ENCODE measurements at regions not wholly inside any gene's neighbourhood (a gene's known extent, or its start where the extent isn't known, plus 50 kb on each side); places are given as distances from the start of the nearest gene placed in this dataset.

DNA sequence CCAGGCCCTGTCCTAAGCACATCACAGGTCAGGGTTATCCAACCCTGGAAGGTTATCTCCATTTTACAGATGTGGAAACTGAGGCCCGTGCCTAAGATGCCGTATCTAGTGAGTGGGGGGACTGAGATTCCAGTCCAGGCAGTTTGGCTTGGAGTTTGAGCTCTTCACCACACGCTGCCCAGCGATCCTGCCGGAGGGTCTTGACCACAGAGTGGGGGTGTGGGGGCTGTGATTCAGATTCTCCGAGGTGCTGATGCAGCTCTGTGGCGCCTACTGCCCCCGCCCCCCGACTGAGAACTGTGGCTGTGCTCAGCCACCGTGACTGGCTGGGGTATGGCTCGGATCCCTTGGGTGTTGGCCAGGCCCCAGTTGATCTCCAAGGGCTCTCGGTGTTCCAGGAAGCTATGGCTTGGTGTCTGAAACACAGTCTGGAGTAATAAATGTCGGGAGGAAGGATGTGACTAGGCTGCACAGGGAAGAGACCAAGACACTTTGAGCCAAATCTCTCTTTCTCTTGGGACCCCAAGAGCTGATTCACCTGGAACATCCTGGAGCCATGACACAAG, 60.6 kb upstream of the RASD2 start:
- TF ChIP-seq, protein P1, sequence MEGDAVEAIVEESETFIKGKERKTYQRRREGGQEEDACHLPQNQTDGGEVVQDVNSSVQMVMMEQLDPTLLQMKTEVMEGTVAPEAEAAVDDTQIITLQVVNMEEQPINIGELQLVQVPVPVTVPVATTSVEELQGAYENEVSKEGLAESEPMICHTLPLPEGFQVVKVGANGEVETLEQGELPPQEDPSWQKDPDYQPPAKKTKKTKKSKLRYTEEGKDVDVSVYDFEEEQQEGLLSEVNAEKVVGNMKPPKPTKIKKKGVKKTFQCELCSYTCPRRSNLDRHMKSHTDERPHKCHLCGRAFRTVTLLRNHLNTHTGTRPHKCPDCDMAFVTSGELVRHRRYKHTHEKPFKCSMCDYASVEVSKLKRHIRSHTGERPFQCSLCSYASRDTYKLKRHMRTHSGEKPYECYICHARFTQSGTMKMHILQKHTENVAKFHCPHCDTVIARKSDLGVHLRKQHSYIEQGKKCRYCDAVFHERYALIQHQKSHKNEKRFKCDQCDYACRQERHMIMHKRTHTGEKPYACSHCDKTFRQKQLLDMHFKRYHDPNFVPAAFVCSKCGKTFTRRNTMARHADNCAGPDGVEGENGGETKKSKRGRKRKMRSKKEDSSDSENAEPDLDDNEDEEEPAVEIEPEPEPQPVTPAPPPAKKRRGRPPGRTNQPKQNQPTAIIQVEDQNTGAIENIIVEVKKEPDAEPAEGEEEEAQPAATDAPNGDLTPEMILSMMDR (IDR thresholded peaks at IDR 0.05; ENCODE audit: insufficient read depth, low read depth, low read length): no peak
- POLR2A ChIA-PET: interaction anchor here (0.6 kb wide), 1 partner anchor 17 kb away, joined by 3 read pairs; no protein-coding TSS in a partner anchor

DNA sequence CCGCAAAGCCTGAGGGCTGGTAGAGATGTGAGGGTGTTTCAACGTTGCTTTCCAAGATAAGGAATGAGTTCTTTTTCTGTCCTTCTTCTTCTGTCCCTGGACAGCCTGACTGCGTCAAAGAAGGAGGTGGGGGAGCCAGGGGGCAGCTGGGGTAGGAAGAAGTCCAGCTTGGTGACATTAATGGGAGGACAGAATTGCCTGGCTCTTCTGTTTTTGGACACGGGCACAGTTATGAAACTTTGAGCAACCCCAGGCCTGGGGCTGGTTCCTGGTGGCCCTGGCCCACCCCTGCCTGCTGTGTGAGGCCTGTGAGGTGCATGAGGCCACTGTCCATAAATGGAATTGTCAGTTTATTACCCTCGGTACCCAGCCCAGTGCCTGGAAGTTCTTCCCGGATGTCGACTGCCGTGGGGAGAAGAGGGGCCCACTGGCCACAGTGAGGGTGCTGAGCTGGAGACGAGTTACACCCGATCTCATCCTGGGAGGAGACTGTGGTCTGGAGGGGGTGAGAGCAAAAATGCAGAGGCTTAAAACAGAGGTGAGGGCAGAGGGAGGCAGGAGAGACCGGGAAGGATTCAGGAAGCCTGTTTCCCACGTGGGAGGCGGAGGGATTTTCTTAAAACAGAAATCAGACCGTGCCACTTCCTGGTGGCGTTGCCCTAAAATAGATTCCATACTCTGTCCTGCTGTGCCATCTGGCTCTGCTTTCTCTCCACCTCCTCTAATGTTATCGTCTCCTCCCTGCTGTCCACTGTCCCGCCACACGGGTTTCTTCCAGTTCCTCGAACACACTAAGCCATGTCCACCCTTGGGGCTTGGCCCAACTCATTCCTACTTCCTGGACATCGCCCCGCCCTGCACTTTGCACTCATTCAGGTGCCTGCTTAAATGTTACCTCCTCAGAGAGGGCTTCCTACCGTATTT, 59.7 kb upstream of the RASD2 start:
- H3K4me3 ChIP-seq (ENCODE audit: low read depth, low read length): no peak overlapping the region
- no peaks in the 10 kb centered on the region for H3K36me3 ChIP-seq (ENCODE audit: control insufficient read depth, insufficient read depth, low read length)
- DNase-seq (ENCODE audit: low read depth): no peak
- TF ChIP-seq, protein P1 (IDR thresholded peaks at IDR 0.05; ENCODE audit: insufficient read depth, low read depth, low read length): no peak
- POLR2A ChIA-PET: interaction anchor here (0.6 kb wide), 1 partner anchor 16 kb away, joined by 3 read pairs; no protein-coding TSS in a partner anchor
- CTCF ChIA-PET: interaction anchor here (1.0 to 1.4 kb wide), 4 partner anchors 8 to 50 kb away, joined by 3 to 4 read pairs (median 4); no protein-coding TSS in a partner anchor
- H3K27me3 ChIP-seq (ENCODE audit: control insufficient read depth, insufficient read depth, low read length): no peaks in the 10 kb centered on the region

More for the DNA sequence above, 60.6 kb upstream of the RASD2 start:
- DNase-seq (ENCODE audit: low read depth): no peak
- H3K27me3 ChIP-seq (ENCODE audit: control insufficient read depth, insufficient read depth, low read length): no peaks in the 10 kb centered on the region
- CTCF ChIA-PET: interaction anchor here (0.9 to 1.4 kb wide), 5 partner anchors 9 to 49 kb away, joined by 3 to 4 read pairs (median 3); no protein-coding TSS in a partner anchor
- no peak overlapping the region for H3K4me3 ChIP-seq (ENCODE audit: low read depth, low read length)
- no peaks in the 10 kb centered on the region for H3K36me3 ChIP-seq (ENCODE audit: control insufficient read depth, insufficient read depth, low read length)

DNA sequence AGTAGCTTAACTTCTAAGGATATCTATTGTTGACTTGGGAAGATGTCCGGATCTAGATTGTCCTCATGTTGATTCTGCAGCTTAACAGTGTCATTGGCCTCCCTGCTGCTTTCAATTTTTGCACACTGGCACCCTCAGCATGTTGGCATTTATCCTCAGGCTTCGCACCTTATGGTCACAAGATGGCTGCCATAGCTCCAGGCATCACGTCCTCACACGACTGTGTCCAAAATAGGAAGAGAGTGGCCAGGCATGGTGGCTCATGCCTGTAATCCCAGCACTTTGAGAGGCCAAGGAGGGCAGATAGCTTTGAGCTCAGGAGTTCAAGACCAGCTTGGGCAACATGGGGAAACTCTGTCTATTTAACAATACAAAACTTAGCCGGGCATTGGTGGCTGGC, 58.3 kb upstream of the RASD2 start:
- no peak overlapping the region for H3K4me3 ChIP-seq (ENCODE audit: low read depth, low read length)
- no peaks in the 10 kb centered on the region for H3K36me3 ChIP-seq (ENCODE audit: control insufficient read depth, insufficient read depth, low read length)
- H3K27me3 ChIP-seq (ENCODE audit: control insufficient read depth, insufficient read depth, low read length): no peaks in the 10 kb centered on the region
- DNase-seq (ENCODE audit: low read depth): no peak
- ChIA-PET POLR2A (no interaction called here), CTCF (no interaction called here)
- TF ChIP-seq, protein P1 (IDR thresholded peaks at IDR 0.05; ENCODE audit: insufficient read depth, low read depth, low read length): no peak

DNA sequence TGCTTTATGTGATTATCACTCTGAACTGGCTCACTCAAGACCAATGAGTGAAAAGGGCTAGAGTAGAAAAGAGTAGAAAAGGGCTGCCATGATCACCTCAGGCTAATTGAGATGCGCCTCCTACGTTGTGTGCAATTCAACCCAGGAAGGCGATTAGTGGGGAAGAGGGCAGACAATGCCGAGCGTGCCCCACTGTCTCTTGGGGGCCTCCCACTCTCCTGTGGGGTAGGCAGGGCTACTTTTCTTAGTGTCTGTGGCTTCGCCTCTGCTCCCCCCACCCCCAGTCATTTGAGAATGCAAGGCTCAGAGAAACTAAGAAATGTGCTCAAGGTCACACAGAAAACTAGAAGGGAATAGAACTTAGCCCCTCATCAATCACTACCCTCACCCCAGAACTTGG, 57.7 kb upstream of the RASD2 start:
- no peak for DNase-seq (ENCODE audit: low read depth)
- Histone ChIP-seq H3K27me3 (ENCODE audit: control insufficient read depth, insufficient read depth, low read length) (peaks cover 2% of the 10 kb centered on the region; the same call in 1 of the 2 replicates), H3K36me3 (ENCODE audit: control insufficient read depth, insufficient read depth, low read length) (no peaks in the 10 kb centered on the region), H3K4me3 (ENCODE audit: low read depth, low read length) (no peak overlapping the region)
- TF ChIP-seq, protein P1 (IDR thresholded peaks at IDR 0.05; ENCODE audit: insufficient read depth, low read depth, low read length): no peak
- ChIA-PET CTCF (no interaction called here), POLR2A (no interaction called here)

DNA sequence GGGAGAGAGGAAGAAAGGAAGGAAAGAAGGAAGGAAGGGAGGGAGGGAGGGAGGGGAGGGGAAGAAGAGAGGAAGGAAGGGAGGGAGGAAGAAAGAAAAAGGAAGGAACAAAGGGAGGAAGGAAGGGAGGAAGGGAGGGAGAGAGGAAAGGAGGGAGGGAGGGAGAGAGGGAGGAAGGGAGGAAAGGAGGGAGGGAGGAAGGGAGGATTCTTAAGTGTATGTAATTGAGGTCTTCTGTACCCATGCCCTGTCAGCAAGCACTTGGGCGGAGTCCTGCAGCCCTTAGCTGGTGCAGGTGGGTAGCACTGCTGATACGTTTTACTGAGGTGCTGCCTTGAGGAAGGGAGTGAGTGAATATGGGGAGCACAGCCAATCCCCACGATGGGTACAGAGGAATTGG, 56.9 kb upstream of the RASD2 start:
- no peaks in the 10 kb centered on the region for H3K36me3 ChIP-seq (ENCODE audit: control insufficient read depth, insufficient read depth, low read length)
- TF ChIP-seq, protein P1 (IDR thresholded peaks at IDR 0.05; ENCODE audit: insufficient read depth, low read depth, low read length): no peak
- CTCF ChIA-PET: no interaction called here
- H3K4me3 ChIP-seq (ENCODE audit: low read depth, low read length): no peak overlapping the region
- H3K27me3 ChIP-seq (ENCODE audit: control insufficient read depth, insufficient read depth, low read length): peaks cover 3% of the 10 kb centered on the region; the same call in 1 of the 2 replicates
- no peak for DNase-seq (ENCODE audit: low read depth)
- POLR2A ChIA-PET: no interaction called here

Data from BJ (cell line).